ENCODE measurements at regions not wholly inside any gene's neighbourhood (a gene's known extent, or its start where the extent isn't known, plus 50 kb on each side); places are given as distances from the start of the nearest gene placed in this dataset.

DNA sequence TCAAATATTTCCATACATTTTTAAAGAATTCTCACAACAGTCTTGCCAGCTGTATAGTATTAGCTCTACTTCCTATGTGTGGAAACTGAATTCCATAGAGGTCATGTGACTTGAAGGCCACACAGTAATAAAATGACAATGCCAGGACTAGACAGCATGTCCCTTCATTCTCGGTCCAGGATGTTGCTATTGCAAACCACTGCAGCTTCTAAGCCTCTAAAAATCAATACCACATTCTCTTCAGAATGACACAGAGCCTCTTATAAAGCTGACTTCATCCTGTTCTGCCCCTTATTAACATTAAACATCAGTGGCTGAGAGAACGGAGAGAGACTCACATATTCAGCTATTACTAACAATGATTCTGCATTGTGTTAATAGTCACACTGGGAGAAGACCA lies 240.3 kb upstream of the PEX5L start:
- TF ChIP-seq, protein P1, sequence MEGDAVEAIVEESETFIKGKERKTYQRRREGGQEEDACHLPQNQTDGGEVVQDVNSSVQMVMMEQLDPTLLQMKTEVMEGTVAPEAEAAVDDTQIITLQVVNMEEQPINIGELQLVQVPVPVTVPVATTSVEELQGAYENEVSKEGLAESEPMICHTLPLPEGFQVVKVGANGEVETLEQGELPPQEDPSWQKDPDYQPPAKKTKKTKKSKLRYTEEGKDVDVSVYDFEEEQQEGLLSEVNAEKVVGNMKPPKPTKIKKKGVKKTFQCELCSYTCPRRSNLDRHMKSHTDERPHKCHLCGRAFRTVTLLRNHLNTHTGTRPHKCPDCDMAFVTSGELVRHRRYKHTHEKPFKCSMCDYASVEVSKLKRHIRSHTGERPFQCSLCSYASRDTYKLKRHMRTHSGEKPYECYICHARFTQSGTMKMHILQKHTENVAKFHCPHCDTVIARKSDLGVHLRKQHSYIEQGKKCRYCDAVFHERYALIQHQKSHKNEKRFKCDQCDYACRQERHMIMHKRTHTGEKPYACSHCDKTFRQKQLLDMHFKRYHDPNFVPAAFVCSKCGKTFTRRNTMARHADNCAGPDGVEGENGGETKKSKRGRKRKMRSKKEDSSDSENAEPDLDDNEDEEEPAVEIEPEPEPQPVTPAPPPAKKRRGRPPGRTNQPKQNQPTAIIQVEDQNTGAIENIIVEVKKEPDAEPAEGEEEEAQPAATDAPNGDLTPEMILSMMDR (IDR thresholded peaks at IDR 0.05; ENCODE audit: low read length), result no peak
- no peak for TF ChIP-seq EZH2 (IDR thresholded peaks at IDR 0.05; ENCODE audit: borderline replicate concordance, low read length)

Measured in OCI-LY1 (cell line).